ENCODE measurements at regions not wholly inside any gene's neighbourhood (a gene's known extent, or its start where the extent isn't known, plus 50 kb on each side); places are given as distances from the start of the nearest gene placed in this dataset.

DNA sequence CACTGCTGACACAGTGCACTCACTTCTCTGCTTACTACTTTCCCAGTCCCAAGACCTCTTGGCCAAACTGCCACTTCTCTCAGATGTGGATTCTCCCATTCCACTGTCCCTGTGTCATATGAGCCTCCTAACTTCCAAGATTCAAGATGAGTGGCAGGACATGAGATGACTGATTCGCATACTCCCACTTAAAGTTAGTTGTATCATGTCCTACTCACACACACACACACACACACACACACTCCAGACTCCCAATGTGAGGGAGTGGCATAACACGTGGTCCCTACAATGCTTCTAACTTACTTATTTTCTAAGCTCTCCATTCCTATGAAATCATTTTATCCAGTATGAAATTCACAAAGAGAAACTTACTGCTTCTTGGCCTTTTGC, 67.0 kb upstream of the CAV2 start:
- Histone ChIP-seq H3K36me3 (ENCODE audit: low read depth) (no peaks in the 10 kb centered on the region), H3K9me3 (no peaks in the 10 kb centered on the region), H3K4me1 (ENCODE audit: low read depth) (no peaks in the 10 kb centered on the region), H3K4me3 (no peak overlapping the region)
- intact Hi-C loops (cut with DNase I, micrococcal nuclease): no loop called here
- ATAC-seq (no peak), DNase-seq (no peak)
- TF ChIP-seq, protein P1, sequence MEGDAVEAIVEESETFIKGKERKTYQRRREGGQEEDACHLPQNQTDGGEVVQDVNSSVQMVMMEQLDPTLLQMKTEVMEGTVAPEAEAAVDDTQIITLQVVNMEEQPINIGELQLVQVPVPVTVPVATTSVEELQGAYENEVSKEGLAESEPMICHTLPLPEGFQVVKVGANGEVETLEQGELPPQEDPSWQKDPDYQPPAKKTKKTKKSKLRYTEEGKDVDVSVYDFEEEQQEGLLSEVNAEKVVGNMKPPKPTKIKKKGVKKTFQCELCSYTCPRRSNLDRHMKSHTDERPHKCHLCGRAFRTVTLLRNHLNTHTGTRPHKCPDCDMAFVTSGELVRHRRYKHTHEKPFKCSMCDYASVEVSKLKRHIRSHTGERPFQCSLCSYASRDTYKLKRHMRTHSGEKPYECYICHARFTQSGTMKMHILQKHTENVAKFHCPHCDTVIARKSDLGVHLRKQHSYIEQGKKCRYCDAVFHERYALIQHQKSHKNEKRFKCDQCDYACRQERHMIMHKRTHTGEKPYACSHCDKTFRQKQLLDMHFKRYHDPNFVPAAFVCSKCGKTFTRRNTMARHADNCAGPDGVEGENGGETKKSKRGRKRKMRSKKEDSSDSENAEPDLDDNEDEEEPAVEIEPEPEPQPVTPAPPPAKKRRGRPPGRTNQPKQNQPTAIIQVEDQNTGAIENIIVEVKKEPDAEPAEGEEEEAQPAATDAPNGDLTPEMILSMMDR (IDR thresholded peaks at IDR 0.05): no peak

DNA sequence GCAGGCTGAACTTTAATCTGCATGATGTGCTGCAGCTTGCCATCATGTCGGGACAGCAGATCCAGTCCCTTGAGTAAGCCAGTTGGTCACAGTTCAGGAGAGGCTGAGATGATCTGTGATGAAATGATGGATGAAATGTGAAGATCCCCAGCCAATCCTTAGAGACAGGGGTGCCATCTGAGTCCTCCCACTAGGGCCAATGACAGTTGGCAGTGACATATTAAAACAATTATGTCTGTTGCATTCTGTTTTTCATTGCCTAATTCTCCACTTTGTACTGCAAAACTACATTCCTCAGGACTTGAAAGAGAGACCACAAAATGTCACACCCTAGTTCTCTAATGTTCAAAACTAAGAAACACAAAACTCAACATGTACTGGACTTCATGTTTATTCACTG, 66.3 kb upstream of the CAV2 start:
- Histone ChIP-seq H3K36me3 (ENCODE audit: low read depth) (no peaks in the 10 kb centered on the region), H3K4me3 (no peak overlapping the region), H3K9me3 (no peaks in the 10 kb centered on the region), H3K4me1 (ENCODE audit: low read depth) (peaks cover 3% of the 10 kb centered on the region)
- ATAC-seq (no peak), DNase-seq (no peak)
- TF ChIP-seq, protein P1 (IDR thresholded peaks at IDR 0.05): no peak
- intact Hi-C loops (cut with DNase I, micrococcal nuclease): no loop called here

DNA sequence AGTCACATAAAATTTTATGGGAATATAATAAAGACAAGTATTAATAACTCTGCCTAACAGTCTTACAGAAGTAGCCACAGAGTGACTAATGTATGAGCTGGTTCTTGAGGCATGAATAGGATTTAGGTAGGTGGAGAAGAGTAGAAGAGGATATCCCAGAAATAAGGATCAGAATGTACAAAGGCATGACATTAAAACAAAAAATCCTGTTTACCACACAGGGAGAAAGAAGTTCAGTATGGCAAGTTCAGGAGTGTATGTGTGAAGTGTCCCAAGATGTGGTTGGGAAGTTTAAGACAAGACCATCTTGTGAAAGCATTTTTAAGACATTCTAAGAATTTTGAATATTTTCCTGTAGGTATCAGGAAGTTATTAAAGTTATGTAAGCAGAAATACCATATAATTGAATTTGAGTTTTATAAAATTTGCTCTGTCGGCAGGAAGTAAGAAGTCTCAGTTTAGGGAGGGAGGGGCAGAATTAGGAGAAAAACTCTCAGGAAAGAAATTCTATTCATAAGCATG, 64.7 kb upstream of the CAV2 start:
- no peak for ATAC-seq
- Histone ChIP-seq H3K36me3 (ENCODE audit: low read depth) (no peaks in the 10 kb centered on the region), H3K9me3 (no peaks in the 10 kb centered on the region), H3K4me1 (ENCODE audit: low read depth) (peaks cover 6% of the 10 kb centered on the region), H3K4me3 (no peak overlapping the region)
- TF ChIP-seq, protein P1 (IDR thresholded peaks at IDR 0.05): no peak
- intact Hi-C loops (cut with DNase I, micrococcal nuclease): no loop called here
- DNase-seq: no peak

DNA sequence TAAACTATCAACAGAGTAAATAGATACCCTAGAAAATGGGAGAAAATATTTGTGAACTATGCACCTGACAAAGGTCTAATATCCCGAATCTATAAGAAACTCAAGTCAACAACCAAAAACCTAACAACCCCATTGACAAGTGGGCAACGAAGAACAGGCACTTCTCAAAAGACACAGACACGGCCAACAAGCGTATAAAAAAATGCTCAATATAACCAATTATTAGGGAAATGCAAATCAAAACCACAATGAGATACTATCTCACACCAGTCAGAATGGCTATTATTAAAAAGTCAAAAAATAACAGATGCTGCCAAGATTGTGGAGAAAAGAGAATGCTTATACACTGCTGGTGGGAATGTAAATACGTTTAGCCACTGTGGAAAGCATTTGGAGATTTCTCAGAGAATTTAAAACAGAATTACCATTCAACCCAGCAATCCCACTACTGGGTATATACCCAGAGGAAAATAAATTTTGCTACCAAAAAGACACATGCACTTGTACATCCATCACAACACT, 63.2 kb upstream of the CAV2 start:
- TF ChIP-seq, protein P1 (IDR thresholded peaks at IDR 0.05): no peak
- H3K4me3 ChIP-seq: no peak overlapping the region
- DNase-seq: no peak
- no peak for ATAC-seq
- H3K4me1 ChIP-seq (ENCODE audit: low read depth): peaks cover 6% of the 10 kb centered on the region
- H3K9me3 ChIP-seq: no peaks in the 10 kb centered on the region
- intact Hi-C loops (cut with DNase I, micrococcal nuclease): no loop called here
- no peaks in the 10 kb centered on the region for H3K36me3 ChIP-seq (ENCODE audit: low read depth)

DNA sequence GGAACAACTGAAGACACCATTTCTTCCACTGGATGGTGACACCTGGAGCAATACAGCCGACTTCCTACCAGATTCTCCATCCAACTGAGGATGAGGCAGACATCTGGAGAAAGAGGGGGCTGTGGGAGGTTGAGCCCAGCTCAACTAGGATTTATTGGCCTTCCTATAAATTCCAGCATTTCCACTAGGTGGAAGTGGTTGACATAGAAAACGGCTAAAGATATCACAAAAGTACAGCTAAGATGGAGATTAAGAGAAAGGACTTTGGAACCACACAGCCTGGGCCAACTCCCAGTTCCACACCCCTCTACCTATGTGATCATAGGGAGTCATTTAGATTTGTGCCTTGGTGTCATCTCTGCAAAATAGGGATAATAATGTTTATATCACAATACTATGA, 61.3 kb upstream of the CAV2 start:
- peak in 1 of 3 donors; percentile 51 for DNase-seq
- H3K36me3 ChIP-seq (ENCODE audit: low read depth): no peaks in the 10 kb centered on the region
- peak; percentile 96 for ATAC-seq
- H3K4me3 ChIP-seq: no peak overlapping the region
- H3K9me3 ChIP-seq: no peaks in the 10 kb centered on the region
- TF ChIP-seq, protein P1 (IDR thresholded peaks at IDR 0.05): no peak
- intact Hi-C loops (cut with DNase I, micrococcal nuclease): no loop called here
- H3K4me1 ChIP-seq (ENCODE audit: low read depth): peaks cover 6% of the 10 kb centered on the region

DNA sequence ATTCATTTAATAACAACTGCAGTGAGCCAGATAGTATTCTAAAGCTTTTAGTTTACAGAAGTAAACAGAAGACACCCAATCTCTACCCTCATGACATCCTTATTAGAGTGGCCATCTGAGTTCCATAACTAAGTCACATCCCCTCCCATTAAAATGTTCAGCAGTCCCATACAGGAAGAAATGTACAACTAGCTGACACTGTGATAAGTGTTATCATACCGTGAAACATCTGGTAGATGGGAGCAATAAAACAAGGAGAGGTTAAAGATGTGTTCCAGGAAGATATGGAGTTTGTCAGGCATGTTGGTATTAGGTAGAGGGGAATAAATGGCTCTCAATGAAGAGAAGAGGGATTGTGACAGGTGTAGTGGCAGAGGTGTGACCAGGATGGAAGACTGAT, 60.5 kb upstream of the CAV2 start:
- DNase-seq (no peak), ATAC-seq (peak; percentile 69)
- no peak overlapping the region for H3K4me3 ChIP-seq
- no peaks in the 10 kb centered on the region for H3K9me3 ChIP-seq
- no peaks in the 10 kb centered on the region for H3K36me3 ChIP-seq (ENCODE audit: low read depth)
- intact Hi-C loops (cut with DNase I, micrococcal nuclease): no loop called here
- TF ChIP-seq, protein P1 (IDR thresholded peaks at IDR 0.05): no peak
- H3K4me1 ChIP-seq (ENCODE audit: low read depth): peaks cover 6% of the 10 kb centered on the region
